H1 (cell line): ENCODE measurements at regions not wholly inside any gene's neighbourhood (a gene's known extent, or its start where the extent isn't known, plus 50 kb on each side); places are given as distances from the start of the nearest gene placed in this dataset.

Source experiments
- JUN ChIP-seq: IDR thresholded peaks from 2 replicates; pipeline ENCODE4 v1.6.1; 2011; ENCODE audit warnings: low read depth, mild to moderate bottlenecking, improper control_type of control experiment, low read length
- POLR2AphosphoS5 ChIP-seq: IDR thresholded peaks from 2 replicates; pipeline ENCODE4 v1.6.1; 2011; ENCODE audit warnings: low read depth, low read length

DNA sequence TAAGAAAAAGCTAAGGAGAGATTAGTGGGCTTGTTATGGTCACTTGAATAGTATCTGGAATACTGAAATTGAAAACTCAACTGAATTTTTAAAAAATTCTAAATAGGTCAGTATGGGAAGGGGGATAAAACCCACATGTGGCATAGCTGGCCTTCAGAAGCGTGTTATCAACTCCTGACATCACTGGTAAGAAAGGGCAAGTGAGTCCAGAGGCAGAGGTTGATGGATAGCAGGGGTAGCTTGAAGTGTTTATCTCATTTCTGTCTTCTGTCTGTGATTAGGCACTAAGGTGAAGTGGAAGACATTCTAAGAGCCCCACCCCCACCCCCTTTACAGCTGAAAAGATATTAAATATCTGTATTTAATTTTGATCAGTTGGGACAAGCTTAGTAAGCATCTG is 261.4 kb upstream of the TMTC1 start:
- TF ChIP-seq POLR2AphosphoS5 = no peak
- TF ChIP-seq JUN = no peak
